SU-DHL-6 (cell line): ENCODE measurements at regions not wholly inside any gene's neighbourhood (a gene's known extent, or its start where the extent isn't known, plus 50 kb on each side); places are given as distances from the start of the nearest gene placed in this dataset.

Source experiments
- CTCF ChIP-seq: fragments of 200-600 bp; sonication (generic); IDR thresholded peaks from one replicate; pipeline ENCODE4 v1.5.1; 2017; ENCODE audit warnings: antibody characterized with exemption, mild to moderate bottlenecking, low read length, moderate library complexity; ENCODE audit not compliant: insufficient read depth, poor library complexity, severe bottlenecking
- EZH2phosphoT487 ChIP-seq: fragments of 200-600 bp; sonication (generic), shearing (Covaris generic); conservative IDR thresholded peaks from 2 replicates; pipeline ENCODE4 v1.6.1; 2018; ENCODE audit warnings: mild to moderate bottlenecking, antibody characterized with exemption, low read length, moderate library complexity, mixed read lengths

GRCh38 chr2:7377916-7378569, 460.8 kb downstream of the RNF144A start:
- TF ChIP-seq CTCF (no peak), EZH2phosphoT487 (no peak)
